Daoy (cell line): ENCODE measurements at regions not wholly inside any gene's neighbourhood (a gene's known extent, or its start where the extent isn't known, plus 50 kb on each side); places are given as distances from the start of the nearest gene placed in this dataset.
A peak's percentile ranks its signal among the peaks of the same experiment; 100 is the strongest.
"Not testable (repeated sequence)": the region's sequence is repeated elsewhere in the genome, so short reads cannot be mapped to it uniquely, and the experiment has no call there.

Experiments used
- DNase-seq: peaks from one replicate; pipeline ENCODE4 v3.0.0-alpha.2; 2015; ENCODE audit warnings: low read depth

- DNase-seq = no peak
Measured at GRCh38 chr5:8714861-8715260, 831.0 kb downstream of the SEMA5A start.

- DNase-seq = no peak
Measured at GRCh38 chr5:8719796-8720195, 826.1 kb downstream of the SEMA5A start.

- no peak for DNase-seq
Measured at GRCh38 chr5:8720506-8720905, 825.4 kb downstream of the SEMA5A start.

- no peak for DNase-seq
Measured at GRCh38 chr5:8721536-8721935, 824.3 kb downstream of the SEMA5A start.

GRCh38 chr5:8726383-8727036 lies 819.4 kb downstream of the SEMA5A start:
- DNase-seq = peak; percentile 33

- DNase-seq = no peak
Measured at GRCh38 chr5:8727396-8727795, 818.5 kb downstream of the SEMA5A start.

GRCh38 chr5:8729437-8729836 lies 816.4 kb downstream of the SEMA5A start:
- DNase-seq = no peak

- peak; percentile 13 for DNase-seq
Measured at GRCh38 chr5:8730194-8730593, 815.7 kb downstream of the SEMA5A start.

- DNase-seq = not testable (repeated sequence)
Measured at GRCh38 chr5:8731110-8731509, 814.8 kb downstream of the SEMA5A start.

GRCh38 chr5:8740595-8740994 lies 805.3 kb downstream of the SEMA5A start:
- DNase-seq = no peak

GRCh38 chr5:8749556-8749955 lies 796.3 kb downstream of the SEMA5A start:
- DNase-seq = no peak

GRCh38 chr5:8750100-8750499 lies 795.8 kb downstream of the SEMA5A start:
- no peak for DNase-seq

- no peak for DNase-seq
Measured at GRCh38 chr5:8751971-8752370, 793.9 kb downstream of the SEMA5A start.

- no peak for DNase-seq
Measured at GRCh38 chr5:8752595-8752994, 793.3 kb downstream of the SEMA5A start.

GRCh38 chr5:8756498-8757084 lies 789.3 kb downstream of the SEMA5A start:
- DNase-seq = peak; percentile 33

- no peak for DNase-seq
Measured at GRCh38 chr5:8765886-8766285, 780.0 kb downstream of the SEMA5A start.

GRCh38 chr5:8766448-8766847 lies 779.4 kb downstream of the SEMA5A start:
- no peak for DNase-seq

GRCh38 chr5:8767111-8767510 lies 778.8 kb downstream of the SEMA5A start:
- no peak for DNase-seq

- DNase-seq = no peak
Measured at GRCh38 chr5:8767746-8768145, 778.1 kb downstream of the SEMA5A start.

GRCh38 chr5:8769631-8770030 lies 776.2 kb downstream of the SEMA5A start:
- no peak for DNase-seq

GRCh38 chr5:8770431-8770830 lies 775.4 kb downstream of the SEMA5A start:
- no peak for DNase-seq

GRCh38 chr5:8773046-8773615 lies 772.7 kb downstream of the SEMA5A start:
- peak; percentile 31 for DNase-seq

GRCh38 chr5:8784692-8785091 lies 761.2 kb downstream of the SEMA5A start:
- DNase-seq = no peak

GRCh38 chr5:8788246-8788645 lies 757.6 kb downstream of the SEMA5A start:
- DNase-seq = no peak
